A673 (cell line): ENCODE measurements at regions not wholly inside any gene's neighbourhood (a gene's known extent, or its start where the extent isn't known, plus 50 kb on each side); places are given as distances from the start of the nearest gene placed in this dataset.

Source experiments
- BruUV-seq: library from RNA; stranded (reverse); fragments of 400-500 nt; replicated peaks from 2 replicates; lab custom pipeline; 2021; lab: Mats Ljungman, UMichigan
- CTCF ChIA-PET: fragments of 300-600 bp; sonication (Branson Sonifier 250); formaldehyde crosslinking; loops from one replicate; lab custom pipeline; 2022; ENCODE audit warnings: antibody characterized with exemption; lab: Charles Lee
- POLR2A ChIA-PET: fragments of 300-600 bp; sonication (Branson Sonifier 250); formaldehyde crosslinking; loops from one replicate; lab custom pipeline; 2022; ENCODE audit warnings: antibody characterized with exemption; ENCODE audit not compliant: low non-redundant PET; lab: Charles Lee
- DNase-seq: peaks from one replicate; pipeline ENCODE4 v3.0.0-alpha.2; 2015; ENCODE audit warnings: low spot score
- H3K27ac ChIP-seq: fragments of 200-600 bp; sonication (generic); 2 replicates; pipeline ENCODE4 v1.5.1; 2016; ENCODE audit warnings: mixed run types, low read depth, mild to moderate bottlenecking, mixed read lengths, antibody characterized with exemption, low read length; ENCODE audit not compliant: poor library complexity, severe bottlenecking
- H3K27me3 ChIP-seq: fragments of 200-600 bp; sonication (generic); replicated peaks from 2 replicates; pipeline ENCODE4 v1.6.1; 2017; ENCODE audit warnings: mixed run types, low read depth, mild to moderate bottlenecking, mixed read lengths, antibody characterized with exemption, low read length; ENCODE audit not compliant: insufficient read depth, poor library complexity
- H3K36me3 ChIP-seq: fragments of 200-600 bp; sonication (generic); 2 replicates; pipeline ENCODE4 v1.6.1; 2016; ENCODE audit warnings: mixed run types, mild to moderate bottlenecking, mixed read lengths, antibody characterized with exemption, low read length; ENCODE audit not compliant: insufficient read depth, poor library complexity, severe bottlenecking
- H3K4me1 ChIP-seq: fragments of 200-600 bp; sonication (generic); 2 replicates; pipeline ENCODE4 v1.6.1; 2017; ENCODE audit warnings: mixed run types, mild to moderate bottlenecking, mixed read lengths, antibody characterized with exemption, low read length; ENCODE audit not compliant: insufficient read depth, poor library complexity, severe bottlenecking
- H3K4me3 ChIP-seq: fragments of 200-600 bp; sonication (generic); 2 replicates; pipeline ENCODE4 v1.5.1; 2016; ENCODE audit warnings: low read depth, mixed run types, mild to moderate bottlenecking, mixed read lengths, low read length; ENCODE audit not compliant: poor library complexity, severe bottlenecking
- H3K9me3 ChIP-seq: fragments of 200-600 bp; sonication (generic); 2 replicates; pipeline ENCODE4 v1.6.1; 2016; ENCODE audit warnings: mixed run types, low read depth, mild to moderate bottlenecking, mixed read lengths, antibody characterized with exemption, low read length; ENCODE audit not compliant: poor library complexity, severe bottlenecking
- EZH2 ChIP-seq: fragments of 200-600 bp; sonication (generic); IDR thresholded peaks from 2 replicates; pipeline ENCODE4 v1.6.1; 2017; ENCODE audit warnings: borderline replicate concordance, low read depth, mild to moderate bottlenecking, mixed read lengths, antibody characterized with exemption, low read length; ENCODE audit not compliant: poor library complexity, severe bottlenecking
- intact Hi-C: fragments of 100-400 bp; cut with micrococcal nuclease; formaldehyde crosslinking; loops from one replicate; pipeline ENCODE4 v1.10.0; 2022; ENCODE audit not compliant: unreplicated experiment
- TF ChIP-seq, protein P1 (sequence below): fragments of 300-800, 200-600 bp; sonication (generic); conservative IDR thresholded peaks from 2 replicates; pipeline ENCODE4 v1.5.1; 2017; ENCODE audit warnings: low read depth, mild to moderate bottlenecking, antibody characterized with exemption, low read length, moderate library complexity, mixed read lengths

DNA sequence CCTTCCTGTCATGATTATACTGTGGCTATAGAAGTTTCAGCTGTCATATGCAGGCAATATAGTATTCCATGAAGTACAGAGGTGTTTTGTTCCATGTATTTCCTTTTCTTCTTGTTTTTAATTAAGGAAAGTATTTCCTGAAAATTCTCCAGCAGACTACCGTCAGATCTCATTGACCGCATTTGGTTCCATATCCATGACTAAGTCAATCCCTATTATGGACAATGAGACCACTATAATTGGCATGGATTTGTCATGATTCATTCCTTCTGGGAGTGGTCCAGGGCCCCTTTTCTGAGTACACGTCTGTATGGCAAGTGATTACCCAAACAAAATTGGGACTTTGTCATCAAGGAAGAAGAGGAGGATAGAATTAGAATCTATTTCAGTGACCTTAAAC is 283.2 kb upstream of the CLINT1 start:
- no peaks in the 10 kb centered on the region for H3K27me3 ChIP-seq
- ChIA-PET CTCF (no interaction called here), POLR2A (no interaction called here)
- TF ChIP-seq EZH2, result no peak
- TF ChIP-seq, protein P1, sequence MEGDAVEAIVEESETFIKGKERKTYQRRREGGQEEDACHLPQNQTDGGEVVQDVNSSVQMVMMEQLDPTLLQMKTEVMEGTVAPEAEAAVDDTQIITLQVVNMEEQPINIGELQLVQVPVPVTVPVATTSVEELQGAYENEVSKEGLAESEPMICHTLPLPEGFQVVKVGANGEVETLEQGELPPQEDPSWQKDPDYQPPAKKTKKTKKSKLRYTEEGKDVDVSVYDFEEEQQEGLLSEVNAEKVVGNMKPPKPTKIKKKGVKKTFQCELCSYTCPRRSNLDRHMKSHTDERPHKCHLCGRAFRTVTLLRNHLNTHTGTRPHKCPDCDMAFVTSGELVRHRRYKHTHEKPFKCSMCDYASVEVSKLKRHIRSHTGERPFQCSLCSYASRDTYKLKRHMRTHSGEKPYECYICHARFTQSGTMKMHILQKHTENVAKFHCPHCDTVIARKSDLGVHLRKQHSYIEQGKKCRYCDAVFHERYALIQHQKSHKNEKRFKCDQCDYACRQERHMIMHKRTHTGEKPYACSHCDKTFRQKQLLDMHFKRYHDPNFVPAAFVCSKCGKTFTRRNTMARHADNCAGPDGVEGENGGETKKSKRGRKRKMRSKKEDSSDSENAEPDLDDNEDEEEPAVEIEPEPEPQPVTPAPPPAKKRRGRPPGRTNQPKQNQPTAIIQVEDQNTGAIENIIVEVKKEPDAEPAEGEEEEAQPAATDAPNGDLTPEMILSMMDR, result no peak
- no peaks in the 10 kb centered on the region for H3K4me1 ChIP-seq
- intact Hi-C loops, result no loop called here
- H3K36me3 ChIP-seq, result no peaks in the 10 kb centered on the region
- BruUV-seq, result no TSS peak
- DNase-seq, result no peak
- H3K9me3 ChIP-seq, result no peaks in the 10 kb centered on the region
- H3K27ac ChIP-seq, result no peak overlapping the region
- H3K4me3 ChIP-seq, result no peak overlapping the region

DNA sequence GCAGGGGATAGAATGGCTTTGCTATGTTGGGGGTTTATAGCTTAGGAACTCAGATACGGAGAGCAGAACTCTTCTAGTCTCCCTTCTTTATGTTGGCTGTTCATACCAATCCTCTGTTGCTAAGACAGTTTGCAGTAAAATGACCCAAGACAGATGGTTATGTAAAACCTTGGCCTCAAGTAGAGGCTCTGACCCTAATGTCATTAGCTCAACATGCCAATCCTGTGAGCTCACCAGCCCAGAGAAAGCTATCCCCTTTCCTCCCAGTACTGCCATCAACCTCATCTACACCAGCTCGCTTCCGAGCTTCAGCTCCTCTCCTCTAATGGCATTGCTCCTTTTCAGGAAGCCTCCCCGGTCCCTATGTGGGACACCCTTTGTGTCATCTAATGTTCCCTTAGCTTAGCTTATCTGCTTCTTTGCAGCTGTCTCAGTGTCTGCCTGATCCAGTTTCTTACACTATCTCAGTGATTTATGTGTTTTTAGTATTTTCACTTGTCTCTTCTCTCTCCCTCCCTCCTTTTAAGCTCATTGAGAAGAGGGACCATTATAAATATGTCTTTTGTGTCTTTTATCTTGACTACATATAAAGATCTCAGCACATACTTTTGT is 281.3 kb upstream of the CLINT1 start:
- intact Hi-C loops, result no loop called here
- H3K27me3 ChIP-seq, result no peaks in the 10 kb centered on the region
- POLR2A ChIA-PET, result no interaction called here
- TF ChIP-seq, protein P1, result no peak
- TF ChIP-seq EZH2, result no peak
- CTCF ChIA-PET, result no interaction called here
- DNase-seq, result no peak
- BruUV-seq, result no TSS peak
- H3K4me1 ChIP-seq, result no peaks in the 10 kb centered on the region
- H3K4me3 ChIP-seq, result no peak overlapping the region
- no peaks in the 10 kb centered on the region for H3K36me3 ChIP-seq
- H3K27ac ChIP-seq, result no peak overlapping the region
- no peaks in the 10 kb centered on the region for H3K9me3 ChIP-seq

- intact Hi-C loops, result no loop called here
- no peaks in the 10 kb centered on the region for H3K4me1 ChIP-seq
- TF ChIP-seq, protein P1, result no peak
- no peak for TF ChIP-seq EZH2
- H3K36me3 ChIP-seq, result no peaks in the 10 kb centered on the region
- no peaks in the 10 kb centered on the region for H3K9me3 ChIP-seq
- BruUV-seq, result no TSS peak
- no peak overlapping the region for H3K27ac ChIP-seq
- H3K4me3 ChIP-seq, result no peak overlapping the region
- H3K27me3 ChIP-seq, result no peaks in the 10 kb centered on the region
- DNase-seq, result no peak
- POLR2A ChIA-PET, result no interaction called here
- CTCF ChIA-PET, result no interaction called here
Measured at GRCh38 chr5:158139161-158139560, 280.2 kb upstream of the CLINT1 start.
